Neural progenitor cell (in vitro differentiated cells): ENCODE measurements at regions not wholly inside any gene's neighbourhood (a gene's known extent, or its start where the extent isn't known, plus 50 kb on each side); places are given as distances from the start of the nearest gene placed in this dataset.

ENCODE experiments used
- DNase-seq: peaks from one replicate; pipeline ENCODE4 v3.0.0-alpha.2; 2016; ENCODE audit warnings: low spot score
- H2AFZ ChIP-seq: fragments of 200-600 bp; sonication (generic); replicated peaks from 2 replicates; pipeline ENCODE4 v1.6.1; 2016; ENCODE audit warnings: antibody characterized with exemption
- H3F3A ChIP-seq: fragments of 200-600 bp; sonication (generic); 2 replicates; pipeline ENCODE4 v1.6.1; 2016; ENCODE audit warnings: antibody characterized with exemption, low read depth
- H3K27ac ChIP-seq: fragments of 200-600 bp; sonication (generic); 2 replicates; pipeline ENCODE4 v1.5.1; 2016; ENCODE audit warnings: mild to moderate bottlenecking
- H3K27me3 ChIP-seq: fragments of 200-600 bp; sonication (generic); 2 replicates; pipeline ENCODE4 v1.6.1; 2016; ENCODE audit warnings: mild to moderate bottlenecking, moderate library complexity
- H3K36me3 ChIP-seq: fragments of 200-600 bp; sonication (generic); 2 replicates; pipeline ENCODE4 v1.5.1; 2016
- H3K4me1 ChIP-seq: fragments of 200-600 bp; sonication (generic); 2 replicates; pipeline ENCODE4 v1.6.1; 2016; ENCODE audit warnings: mixed run types
- H3K4me2 ChIP-seq: fragments of 200-600 bp; sonication (generic); 2 replicates; pipeline ENCODE4 v1.6.1; 2016
- H3K4me3 ChIP-seq: fragments of 200-600 bp; sonication (generic); 2 replicates; pipeline ENCODE4 v1.5.1; 2016
- H3K79me2 ChIP-seq: fragments of 200-600 bp; sonication (generic); 2 replicates; pipeline ENCODE4 v1.6.1; 2016; ENCODE audit warnings: low read depth
- H3K9ac ChIP-seq: fragments of 200-600 bp; sonication (generic); 2 replicates; pipeline ENCODE4 v1.6.1; 2016
- H3K9me3 ChIP-seq: fragments of 200-600 bp; sonication (generic); 2 replicates; pipeline ENCODE4 v1.5.1; 2016; ENCODE audit warnings: low read depth
- H4K20me1 ChIP-seq: fragments of 200-600 bp; sonication (generic); 2 replicates; pipeline ENCODE4 v1.6.1; 2016; ENCODE audit warnings: low read depth
- H3K27ac Mint-ChIP-seq: 3 replicates; pipeline ENCODE4 v1.8.0; 2021; ENCODE audit warnings: mixed read lengths
- H3K27me3 Mint-ChIP-seq: 2 replicates; pipeline ENCODE4 v1.8.0; 2022; ENCODE audit warnings: low read depth, mild to moderate bottlenecking, inconsistent platforms, moderate library complexity, mixed read lengths; ENCODE audit not compliant: insufficient read depth
- H3K36me3 Mint-ChIP-seq: 3 replicates; pipeline ENCODE4 v1.8.0; 2021; ENCODE audit warnings: mixed read lengths
- H3K4me1 Mint-ChIP-seq: 3 replicates; pipeline ENCODE4 v1.8.0; 2021; ENCODE audit warnings: mixed read lengths
- H3K4me3 Mint-ChIP-seq: 3 replicates; pipeline ENCODE4 v1.8.0; 2021; ENCODE audit warnings: mild to moderate bottlenecking, moderate library complexity, mixed read lengths
- H3K9me3 Mint-ChIP-seq: 3 replicates; pipeline ENCODE4 v1.8.0; 2020; ENCODE audit warnings: mixed read lengths
- EZH2 ChIP-seq: fragments of 200-600 bp; sonication (generic); IDR thresholded peaks from 2 replicates; pipeline ENCODE4 v1.6.1; 2017; ENCODE audit warnings: antibody characterized with exemption, mild to moderate bottlenecking, moderate library complexity
- EZH2phosphoT487 ChIP-seq: fragments of 200-600 bp; sonication (generic); IDR thresholded peaks from 2 replicates; pipeline ENCODE4 v1.6.1; 2017; ENCODE audit warnings: antibody characterized with exemption
- TF ChIP-seq, protein P1 (sequence below): fragments of 200-600 bp; sonication (generic); IDR thresholded peaks from 2 replicates; pipeline ENCODE4 v1.5.1; 2017; ENCODE audit warnings: antibody characterized with exemption, mild to moderate bottlenecking

DNA sequence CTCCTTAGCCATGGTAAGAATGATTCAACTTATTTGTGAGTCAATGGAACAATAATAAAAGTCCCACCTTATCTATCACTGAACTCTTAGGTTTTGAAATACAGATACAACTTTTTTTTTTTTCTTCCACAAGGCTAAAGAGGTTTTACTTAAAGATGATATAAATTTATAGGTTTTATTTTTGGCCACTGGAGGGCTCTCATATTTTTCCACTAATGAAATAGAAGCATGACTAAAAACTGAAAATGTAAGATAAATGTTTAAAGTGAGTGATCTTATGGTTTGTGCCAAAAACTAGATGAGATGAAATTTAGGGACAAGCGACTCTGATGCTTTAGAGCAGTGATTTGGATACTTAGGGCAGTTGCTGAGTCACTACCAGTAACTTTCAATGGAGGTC, 499.0 kb downstream of the NUF2 start:
- Histone ChIP-seq H3F3A (no peaks in the 10 kb centered on the region), H3K4me1 (no peaks in the 10 kb centered on the region), H3K4me2 (no peak overlapping the region), H3K27ac (no peak overlapping the region), H3K9me3 (no peaks in the 10 kb centered on the region), H3K9ac (no peak overlapping the region), H3K36me3 (no peaks in the 10 kb centered on the region), H2AFZ (no peak overlapping the region), H3K4me3 (no peak overlapping the region), H3K27me3 (no peaks in the 10 kb centered on the region), H3K79me2 (no peaks in the 10 kb centered on the region), H4K20me1 (no peaks in the 10 kb centered on the region)
- no peaks in the 10 kb centered on the region for H3K36me3 Mint-ChIP-seq
- no peak for TF ChIP-seq EZH2
- TF ChIP-seq, protein P1, sequence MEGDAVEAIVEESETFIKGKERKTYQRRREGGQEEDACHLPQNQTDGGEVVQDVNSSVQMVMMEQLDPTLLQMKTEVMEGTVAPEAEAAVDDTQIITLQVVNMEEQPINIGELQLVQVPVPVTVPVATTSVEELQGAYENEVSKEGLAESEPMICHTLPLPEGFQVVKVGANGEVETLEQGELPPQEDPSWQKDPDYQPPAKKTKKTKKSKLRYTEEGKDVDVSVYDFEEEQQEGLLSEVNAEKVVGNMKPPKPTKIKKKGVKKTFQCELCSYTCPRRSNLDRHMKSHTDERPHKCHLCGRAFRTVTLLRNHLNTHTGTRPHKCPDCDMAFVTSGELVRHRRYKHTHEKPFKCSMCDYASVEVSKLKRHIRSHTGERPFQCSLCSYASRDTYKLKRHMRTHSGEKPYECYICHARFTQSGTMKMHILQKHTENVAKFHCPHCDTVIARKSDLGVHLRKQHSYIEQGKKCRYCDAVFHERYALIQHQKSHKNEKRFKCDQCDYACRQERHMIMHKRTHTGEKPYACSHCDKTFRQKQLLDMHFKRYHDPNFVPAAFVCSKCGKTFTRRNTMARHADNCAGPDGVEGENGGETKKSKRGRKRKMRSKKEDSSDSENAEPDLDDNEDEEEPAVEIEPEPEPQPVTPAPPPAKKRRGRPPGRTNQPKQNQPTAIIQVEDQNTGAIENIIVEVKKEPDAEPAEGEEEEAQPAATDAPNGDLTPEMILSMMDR = peak; percentile 6
- no peak for DNase-seq
- H3K9me3 Mint-ChIP-seq = no peaks in the 10 kb centered on the region
- peaks cover 3% of the 10 kb centered on the region for H3K27me3 Mint-ChIP-seq
- H3K4me1 Mint-ChIP-seq = no peaks in the 10 kb centered on the region
- H3K4me3 Mint-ChIP-seq = no peak overlapping the region
- no peak overlapping the region for H3K27ac Mint-ChIP-seq

DNA sequence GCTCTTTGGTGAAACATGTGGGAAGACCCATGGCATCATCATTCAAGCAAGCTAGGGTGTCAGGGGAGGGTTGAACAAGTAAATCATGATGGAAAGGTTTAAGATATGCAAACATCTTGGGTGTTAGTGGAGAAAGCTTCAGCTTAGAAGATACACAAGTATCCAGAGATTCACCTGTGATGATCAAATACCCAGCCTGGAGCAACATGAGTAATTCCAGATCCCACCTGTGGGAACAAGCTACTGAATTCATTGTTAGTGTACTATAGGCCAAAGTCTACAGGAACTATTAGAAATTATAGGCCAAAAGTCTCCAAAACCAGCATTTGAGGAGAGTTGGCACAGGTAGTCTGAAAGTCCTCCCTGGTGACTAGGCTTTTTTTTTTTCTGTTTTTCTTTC, 499.9 kb downstream of the NUF2 start:
- Mint-ChIP-seq H3K27ac (no peak overlapping the region), H3K36me3 (no peaks in the 10 kb centered on the region), H3K27me3 (peaks cover 3% of the 10 kb centered on the region), H3K4me1 (no peaks in the 10 kb centered on the region), H3K4me3 (no peak overlapping the region), H3K9me3 (no peaks in the 10 kb centered on the region)
- H3K9me3 ChIP-seq = no peaks in the 10 kb centered on the region
- H3K4me2 ChIP-seq = no peak overlapping the region
- no peaks in the 10 kb centered on the region for H3F3A ChIP-seq
- H3K27me3 ChIP-seq = no peaks in the 10 kb centered on the region
- no peak overlapping the region for H3K27ac ChIP-seq
- no peaks in the 10 kb centered on the region for H3K79me2 ChIP-seq
- H3K4me1 ChIP-seq = peaks cover 4% of the 10 kb centered on the region
- H3K9ac ChIP-seq = no peak overlapping the region
- TF ChIP-seq, protein P1 = no peak
- TF ChIP-seq EZH2 (no peak), EZH2phosphoT487 (no peak)
- H3K4me3 ChIP-seq = no peak overlapping the region
- DNase-seq = no peak
- H4K20me1 ChIP-seq = no peaks in the 10 kb centered on the region
- no peak overlapping the region for H2AFZ ChIP-seq
- no peaks in the 10 kb centered on the region for H3K36me3 ChIP-seq

DNA sequence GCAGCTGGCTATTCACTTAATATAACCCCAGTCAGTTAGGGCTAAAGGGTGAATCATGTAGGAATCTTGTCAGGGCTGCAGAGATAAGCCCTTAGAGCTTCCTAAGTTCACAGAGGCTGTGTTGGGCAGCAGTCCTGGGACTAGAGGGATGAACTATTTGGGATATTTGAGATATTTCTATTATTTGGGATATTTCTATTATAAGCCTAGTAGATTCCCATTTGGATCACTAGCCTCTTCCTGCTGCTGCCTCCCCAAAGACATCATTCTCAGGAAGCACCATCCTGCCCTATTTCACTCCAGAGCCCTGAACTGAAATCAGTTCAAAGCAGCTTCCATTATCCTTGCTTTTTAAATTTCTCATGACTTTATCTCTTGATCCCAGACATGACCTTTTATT, 501.3 kb downstream of the NUF2 start:
- H3K79me2 ChIP-seq = no peaks in the 10 kb centered on the region
- H2AFZ ChIP-seq = no peak overlapping the region
- H3K4me3 ChIP-seq = no peak overlapping the region
- H3K27ac ChIP-seq = no peak overlapping the region
- Mint-ChIP-seq H3K9me3 (no peaks in the 10 kb centered on the region), H3K36me3 (no peaks in the 10 kb centered on the region), H3K27me3 (peaks cover 2% of the 10 kb centered on the region), H3K4me3 (no peak overlapping the region), H3K4me1 (no peaks in the 10 kb centered on the region), H3K27ac (no peak overlapping the region)
- no peaks in the 10 kb centered on the region for H3F3A ChIP-seq
- H4K20me1 ChIP-seq = no peaks in the 10 kb centered on the region
- no peak overlapping the region for H3K4me2 ChIP-seq
- peaks cover 4% of the 10 kb centered on the region for H3K4me1 ChIP-seq
- H3K27me3 ChIP-seq = no peaks in the 10 kb centered on the region
- no peaks in the 10 kb centered on the region for H3K36me3 ChIP-seq
- TF ChIP-seq EZH2 (no peak), EZH2phosphoT487 (no peak)
- TF ChIP-seq, protein P1 = no peak
- H3K9ac ChIP-seq = no peak overlapping the region
- DNase-seq = no peak
- H3K9me3 ChIP-seq = no peaks in the 10 kb centered on the region

DNA sequence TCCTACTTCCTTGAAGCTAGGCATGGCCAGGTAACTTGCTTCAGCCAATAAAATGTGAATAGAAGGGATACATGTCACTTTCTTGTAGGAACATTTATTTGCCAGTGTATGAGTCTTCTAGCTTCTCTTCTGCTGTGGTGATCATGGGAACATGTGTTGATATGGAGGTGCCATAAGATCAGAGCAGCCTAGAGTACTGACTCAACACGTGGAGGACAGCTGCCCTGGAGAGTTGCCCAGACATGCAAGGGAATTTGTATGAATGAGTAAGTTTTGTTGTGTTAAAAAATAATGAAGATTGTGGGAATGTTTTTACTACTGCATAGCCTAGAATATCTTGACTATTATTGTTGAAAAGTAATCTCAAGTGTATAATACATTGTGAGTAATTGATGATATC, 502.3 kb downstream of the NUF2 start:
- Histone ChIP-seq H2AFZ (no peak overlapping the region), H3K4me2 (no peak overlapping the region), H3F3A (no peaks in the 10 kb centered on the region), H3K79me2 (no peaks in the 10 kb centered on the region), H3K4me1 (peaks cover 4% of the 10 kb centered on the region), H4K20me1 (no peaks in the 10 kb centered on the region), H3K36me3 (no peaks in the 10 kb centered on the region), H3K27me3 (no peaks in the 10 kb centered on the region), H3K27ac (no peak overlapping the region), H3K4me3 (no peak overlapping the region), H3K9ac (no peak overlapping the region), H3K9me3 (no peaks in the 10 kb centered on the region)
- Mint-ChIP-seq H3K9me3 (no peaks in the 10 kb centered on the region), H3K36me3 (no peaks in the 10 kb centered on the region), H3K27me3 (peaks cover 2% of the 10 kb centered on the region), H3K27ac (no peak overlapping the region), H3K4me3 (no peak overlapping the region), H3K4me1 (no peaks in the 10 kb centered on the region)
- no peak for DNase-seq
- no peak for TF ChIP-seq EZH2phosphoT487
- TF ChIP-seq, protein P1 = no peak
- no peak for TF ChIP-seq EZH2
